T-helper 17 cell (primary cell): ENCODE measurements at regions not wholly inside any gene's neighbourhood (a gene's known extent, or its start where the extent isn't known, plus 50 kb on each side); places are given as distances from the start of the nearest gene placed in this dataset.

Experiments used
- ATAC-seq: fragments of 150-1000 bp; cut with Tn5 transposase; 2 replicates; pipeline ENCODE4 v1.10.0; 2021; ENCODE audit warnings: mild to moderate bottlenecking, moderate library complexity
- DNase-seq, 3 donors: peaks; one replicate each; pipeline versions ENCODE4 v3.0.0 to v3.0.0-alpha.2; 2020 to 2021
- H3K9me3 ChIP-seq: one replicate; pipeline ENCODE4 v1.7.0; 2013; ENCODE audit warnings: low read length, mild to moderate bottlenecking; ENCODE audit not compliant: control insufficient read depth, poor library complexity, severe bottlenecking
- H3K27ac Mint-ChIP-seq: one replicate; pipeline ENCODE4 v1.8.0; 2022; ENCODE audit warnings: mild to moderate bottlenecking, moderate library complexity, mixed read lengths
- H3K27me3 Mint-ChIP-seq: one replicate; pipeline ENCODE4 v1.8.0; 2022; ENCODE audit warnings: mixed read lengths
- H3K36me3 Mint-ChIP-seq: one replicate; pipeline ENCODE4 v1.8.0; 2022; ENCODE audit warnings: low read depth, mixed read lengths
- H3K4me1 Mint-ChIP-seq: one replicate; pipeline ENCODE4 v1.8.0; 2022; ENCODE audit warnings: mild to moderate bottlenecking, mixed read lengths
- H3K4me3 Mint-ChIP-seq: one replicate; pipeline ENCODE4 v1.8.0; 2022; ENCODE audit warnings: mild to moderate bottlenecking, moderate library complexity, mixed read lengths

DNA sequence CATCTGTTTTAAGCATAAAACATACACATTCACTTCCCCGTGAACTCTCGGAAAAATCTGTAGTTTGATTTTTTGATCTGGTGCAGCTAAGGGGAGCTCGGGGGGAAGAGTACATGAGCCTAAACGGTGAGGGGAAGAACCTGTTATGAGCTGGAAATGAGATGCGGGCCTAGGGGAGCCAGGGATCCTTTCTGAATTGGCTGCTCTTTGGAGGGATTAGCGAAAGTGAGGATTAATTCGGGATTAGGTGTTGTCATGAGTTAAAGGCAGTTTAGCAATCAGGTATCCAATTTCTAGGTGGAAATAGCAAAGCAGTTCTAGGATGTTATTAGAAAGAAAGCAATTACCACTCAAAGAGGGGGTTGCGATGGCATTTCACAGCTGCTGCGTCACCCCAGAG lies 51.1 kb upstream of the ADARB2 start:
- Mint-ChIP-seq H3K4me3 (no peak overlapping the region), H3K36me3 (no peaks in the 10 kb centered on the region), H3K27ac (no peak overlapping the region), H3K27me3 (peaks cover 31% of the 10 kb centered on the region), H3K4me1 (no peaks in the 10 kb centered on the region)
- DNase-seq (no peak), ATAC-seq (no peak)
- H3K9me3 ChIP-seq, result no peaks in the 10 kb centered on the region
